K562 (cell line): ENCODE measurements at regions not wholly inside any gene's neighbourhood (a gene's known extent, or its start where the extent isn't known, plus 50 kb on each side); places are given as distances from the start of the nearest gene placed in this dataset.

ENCODE experiments used
- ETV5 ChIP-seq: sonication (generic); formaldehyde crosslinking; IDR thresholded peaks from 2 replicates; pipeline ENCODE4 v1.4.0; 2020; ENCODE audit warnings: low read depth, mild to moderate bottlenecking, missing genetic modification reagents
- HDGF ChIP-seq: fragments of 450-650 bp; IDR thresholded peaks from 2 replicates; pipeline ENCODE4 v1.6.1; 2016
- MXD1 ChIP-seq: fragments of 250-450 bp; sonication (Bioruptor Pico); IDR thresholded peaks from 2 replicates; pipeline ENCODE4 v1.8.0; 2021; ENCODE audit warnings: borderline replicate concordance, mild to moderate bottlenecking, moderate library complexity; ENCODE audit not compliant: poor library complexity, severe bottlenecking
- NR3C1 ChIP-seq: sonication (generic); formaldehyde crosslinking; IDR thresholded peaks from 2 replicates; pipeline ENCODE4 v1.8.1; 2022; ENCODE audit warnings: missing genetic modification reagents
- POLR2A ChIP-seq: fragments of 450-650 bp; conservative IDR thresholded peaks from 2 replicates; pipeline ENCODE4 v1.6.1; 2016
- RCOR1 ChIP-seq, 2 experiments: IDR thresholded peaks; 2 replicates each; pipeline ENCODE4 v1.6.1; 2012; ENCODE audit warnings: low read depth in 2 of 2, low read length in 2 of 2, borderline replicate concordance in 1 of 2, improper control_type of control experiment in 1 of 2
- REST ChIP-seq, 2 experiments: fragments of 450-650 bp; formaldehyde crosslinking in 1 of 2; IDR thresholded peaks; 2 replicates each; pipeline versions ENCODE4 v1.4.0 to v1.6.1; 2014 to 2020; ENCODE audit warnings: mild to moderate bottlenecking in 2 of 2, borderline replicate concordance in 1 of 2, low read depth in 1 of 2
- RFX5 ChIP-seq: IDR thresholded peaks from 2 replicates; pipeline ENCODE4 v1.6.1; 2011; ENCODE audit warnings: low read depth, mild to moderate bottlenecking, improper control_type of control experiment, low read length
- STAG1 ChIP-seq: sonication (generic); formaldehyde crosslinking; IDR thresholded peaks from 2 replicates; pipeline ENCODE4 v1.5.0; 2020; ENCODE audit warnings: missing genetic modification reagents, borderline replicate concordance
- TAF7 ChIP-seq: fragments of 450-650 bp; IDR thresholded peaks from 2 replicates; pipeline ENCODE4 v1.6.1; 2016; ENCODE audit warnings: missing genetic modification characterization, missing compliant biosample characterization
- TSC22D4 ChIP-seq: fragments of 450-650 bp; IDR thresholded peaks from 2 replicates; pipeline ENCODE4 v1.6.1; 2016; ENCODE audit warnings: missing genetic modification characterization, missing biosample characterization, control low read depth
- ZBTB49 ChIP-seq: sonication (generic); formaldehyde crosslinking; IDR thresholded peaks from 2 replicates; pipeline ENCODE4 v1.8.0; 2022; ENCODE audit warnings: missing genetic modification reagents, mild to moderate bottlenecking, borderline replicate concordance
- ZC3H11A ChIP-seq: IDR thresholded peaks from 2 replicates; pipeline ENCODE4 v1.6.1; 2012; ENCODE audit warnings: low read depth, low read length, improper control_type of control experiment

- TF ChIP-seq TAF7 (tag) (no peak), REST (IDR thresholded peaks at IDR 0.05; ENCODE audit: borderline replicate concordance) (no peak), REST (CRISPR knock-in tag; IDR thresholded peaks at IDR 0.05; ENCODE audit: low read depth) (no peak), ETV5 (CRISPR knock-in tag) (no peak), POLR2A (no peak), RCOR1 (IDR thresholded peaks at IDR 0.05; ENCODE audit: borderline replicate concordance in 1 of 2, low read depth in 2 of 2, low read length in 2 of 2) (no peak), NR3C1 (CRISPR knock-in tag) (no peak), MXD1 (CRISPR knock-in tag) (no peak), HDGF (no peak), STAG1 (CRISPR knock-in tag) (no peak), ZBTB49 (CRISPR knock-in tag) (no peak), ZC3H11A (no peak), TSC22D4 (no peak), RFX5 (no peak)
Measured at GRCh38 chr1:82991569-82991968, 1007.4 kb downstream of the TTLL7 start.
